ENCODE measurements at regions not wholly inside any gene's neighbourhood (a gene's known extent, or its start where the extent isn't known, plus 50 kb on each side); places are given as distances from the start of the nearest gene placed in this dataset.

- TF ChIP-seq CTCF (IDR thresholded peaks at IDR 0.05; ENCODE audit: low read depth, low read length) = no peak
- H3K4me3 ChIP-seq (ENCODE audit: low read depth, low read length) = no peak overlapping the region
Observed at GRCh38 chr6:48419992-48420391, 309.0 kb upstream of the PTCHD4 start.

GRCh38 chr6:48417927-48418326 lies 306.9 kb upstream of the PTCHD4 start:
- no peak overlapping the region for H3K4me3 ChIP-seq (ENCODE audit: low read depth, low read length)
- DNase-seq = no peak
- H3K9me3 ChIP-seq (ENCODE audit: severe bottlenecking) = no peaks in the 10 kb centered on the region
- H3K27me3 ChIP-seq (ENCODE audit: insufficient read depth, low read depth, severe bottlenecking) = no peaks in the 10 kb centered on the region
- no peak overlapping the region for H3K27ac ChIP-seq
- no peaks in the 10 kb centered on the region for H3K36me3 ChIP-seq
- no peak for TF ChIP-seq CTCF (IDR thresholded peaks at IDR 0.05; ENCODE audit: low read depth, low read length)

More at GRCh38 chr6:48419992-48420391, 309.0 kb upstream of the PTCHD4 start:
- Histone ChIP-seq H3K9me3 (ENCODE audit: severe bottlenecking) (no peaks in the 10 kb centered on the region), H3K27me3 (ENCODE audit: insufficient read depth, low read depth, severe bottlenecking) (no peaks in the 10 kb centered on the region), H3K27ac (no peak overlapping the region), H3K36me3 (no peaks in the 10 kb centered on the region)
- no peak for DNase-seq

- no peak for DNase-seq
- no peaks in the 10 kb centered on the region for H3K9me3 ChIP-seq (ENCODE audit: severe bottlenecking)
- no peak overlapping the region for H3K4me3 ChIP-seq (ENCODE audit: low read depth, low read length)
- no peak for TF ChIP-seq CTCF (IDR thresholded peaks at IDR 0.05; ENCODE audit: low read depth, low read length)
- no peaks in the 10 kb centered on the region for H3K36me3 ChIP-seq
- no peak overlapping the region for H3K27ac ChIP-seq
- H3K27me3 ChIP-seq (ENCODE audit: insufficient read depth, low read depth, severe bottlenecking) = no peaks in the 10 kb centered on the region
Observed at GRCh38 chr6:48412656-48413055, 301.7 kb upstream of the PTCHD4 start.

DNA sequence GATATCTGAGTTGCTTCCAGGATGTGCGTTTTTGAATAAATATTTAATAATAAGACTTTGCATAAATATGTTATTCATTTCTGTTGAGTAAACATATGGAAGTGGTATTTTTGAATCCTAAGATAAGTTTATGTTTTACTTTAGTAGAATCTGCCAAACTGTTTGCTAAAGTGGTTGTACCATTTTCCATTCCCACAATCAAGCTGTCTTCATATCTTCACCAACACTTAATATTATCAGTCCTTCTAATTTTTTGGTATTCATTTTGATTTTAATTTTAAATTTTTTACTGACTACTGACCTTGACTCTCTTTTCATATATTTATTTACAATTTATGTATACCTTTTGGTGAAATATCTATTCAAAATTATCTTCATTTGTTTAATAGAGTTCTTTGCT lies 293.9 kb upstream of the PTCHD4 start:
- Histone ChIP-seq H3K27me3 (ENCODE audit: insufficient read depth, low read depth, severe bottlenecking) (no peaks in the 10 kb centered on the region), H3K9me3 (ENCODE audit: severe bottlenecking) (peaks cover 5% of the 10 kb centered on the region), H3K27ac (no peak overlapping the region), H3K36me3 (no peaks in the 10 kb centered on the region), H3K4me3 (ENCODE audit: low read depth, low read length) (no peak overlapping the region)
- no peak for TF ChIP-seq CTCF (IDR thresholded peaks at IDR 0.05; ENCODE audit: low read depth, low read length)
- DNase-seq = no peak

DNA sequence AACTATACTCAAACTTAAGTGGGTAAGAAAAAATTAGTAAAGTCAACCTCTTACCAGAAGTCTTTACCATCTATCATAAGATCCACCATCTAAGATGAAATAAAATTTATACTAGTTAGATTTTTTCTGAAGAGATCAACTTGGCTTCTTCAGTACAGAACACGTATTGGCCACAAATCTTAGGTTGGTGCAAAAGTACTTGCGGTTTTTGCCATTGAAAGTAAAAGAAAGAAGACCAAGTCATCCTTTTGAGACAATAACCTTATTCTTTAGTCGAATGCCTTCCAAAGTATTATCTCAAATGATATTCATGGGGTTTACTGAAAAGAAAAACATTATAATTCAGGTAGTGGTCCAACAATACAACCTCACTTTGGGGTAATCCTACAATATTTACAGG lies 292.6 kb upstream of the PTCHD4 start:
- no peaks in the 10 kb centered on the region for H3K36me3 ChIP-seq
- H3K9me3 ChIP-seq (ENCODE audit: severe bottlenecking) = peaks cover 5% of the 10 kb centered on the region
- no peak overlapping the region for H3K27ac ChIP-seq
- H3K4me3 ChIP-seq (ENCODE audit: low read depth, low read length) = no peak overlapping the region
- DNase-seq = no peak
- no peak for TF ChIP-seq CTCF (IDR thresholded peaks at IDR 0.05; ENCODE audit: low read depth, low read length)
- no peaks in the 10 kb centered on the region for H3K27me3 ChIP-seq (ENCODE audit: insufficient read depth, low read depth, severe bottlenecking)

DNA sequence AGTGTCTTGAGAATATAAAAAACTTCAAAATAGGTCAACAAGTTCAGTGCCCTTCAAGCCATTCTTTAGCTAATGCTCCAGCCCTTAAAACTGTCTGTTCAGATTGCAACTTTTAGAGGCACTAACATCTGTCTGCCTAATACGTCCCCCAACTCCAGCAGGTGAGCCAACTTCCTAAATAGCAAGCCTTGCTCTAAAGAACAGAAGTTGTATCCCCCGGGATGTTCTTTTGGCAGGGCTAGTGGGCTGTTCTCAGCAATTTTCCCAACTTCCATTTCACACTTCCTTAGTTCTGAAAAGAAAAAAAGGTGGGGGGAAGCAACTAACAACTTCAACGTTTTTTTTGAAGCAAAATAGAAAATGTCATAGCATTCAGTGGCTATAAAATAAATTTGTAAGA lies 290.0 kb upstream of the PTCHD4 start:
- no peak overlapping the region for H3K4me3 ChIP-seq (ENCODE audit: low read depth, low read length)
- no peak for DNase-seq
- H3K27ac ChIP-seq = no peak overlapping the region
- H3K36me3 ChIP-seq = no peaks in the 10 kb centered on the region
- no peak for TF ChIP-seq CTCF (IDR thresholded peaks at IDR 0.05; ENCODE audit: low read depth, low read length)
- no peaks in the 10 kb centered on the region for H3K27me3 ChIP-seq (ENCODE audit: insufficient read depth, low read depth, severe bottlenecking)
- H3K9me3 ChIP-seq (ENCODE audit: severe bottlenecking) = peaks cover 5% of the 10 kb centered on the region

Measured in WERI-Rb-1 (cell line).